NB4 (cell line): ENCODE measurements at regions not wholly inside any gene's neighbourhood (a gene's known extent, or its start where the extent isn't known, plus 50 kb on each side); places are given as distances from the start of the nearest gene placed in this dataset.
"Not testable (repeated sequence)": the region's sequence is repeated elsewhere in the genome, so short reads cannot be mapped to it uniquely, and the experiment has no call there.

ENCODE experiments used
- DNase-seq: peaks from one replicate; pipeline ENCODE4 v3.0.0; 2010; ENCODE audit warnings: low read depth
- H3K4me3 ChIP-seq: one replicate; pipeline ENCODE4 v1.5.1; 2011; ENCODE audit warnings: mild to moderate bottlenecking, low read depth, low read length, moderate library complexity
- CTCF ChIP-seq: IDR thresholded peaks from one replicate; pipeline ENCODE4 v1.5.1; 2012; ENCODE audit warnings: low read depth, low read length
- MAX ChIP-seq: IDR thresholded peaks from 2 replicates; pipeline ENCODE4 v1.6.1; 2011; ENCODE audit warnings: low read depth, low read length
- MYC ChIP-seq: IDR thresholded peaks from 2 replicates; pipeline ENCODE4 v1.6.1; 2011; ENCODE audit warnings: low read depth, low read length
- POLR2A ChIP-seq: IDR thresholded peaks from 2 replicates; pipeline ENCODE4 v1.6.1; 2011; ENCODE audit warnings: mild to moderate bottlenecking; ENCODE audit not compliant: insufficient read length; ENCODE audit errors: extremely low read depth

GRCh38 chr7:153772966-153773365 lies 279.2 kb upstream of the DPP6 start:
- TF ChIP-seq MAX (no peak), POLR2A (no peak), CTCF (no peak), MYC (no peak)
- DNase-seq = no peak
- H3K4me3 ChIP-seq = no peak overlapping the region

- DNase-seq, H3K4me3 ChIP-seq: not testable (repeated sequence)
These were observed 275.3 kb upstream of the DPP6 start for GRCh38 chr7:153776940-153777339.

- H3K4me3 ChIP-seq = not testable (repeated sequence)
- peak; percentile 9 for DNase-seq
These were observed 254.8 kb upstream of the DPP6 start for GRCh38 chr7:153797363-153797762.

GRCh38 chr7:153808117-153808516 lies 244.1 kb upstream of the DPP6 start:
- no peak for DNase-seq
- no peak overlapping the region for H3K4me3 ChIP-seq
- no peak for TF ChIP-seq CTCF
- TF ChIP-seq MYC = no peak
- no peak for TF ChIP-seq POLR2A
- no peak for TF ChIP-seq MAX

GRCh38 chr7:153829525-153829924 lies 222.7 kb upstream of the DPP6 start:
- no peak for DNase-seq
- TF ChIP-seq POLR2A (no peak), CTCF (no peak), MAX (no peak), MYC (no peak)
- no peak overlapping the region for H3K4me3 ChIP-seq

GRCh38 chr7:153832160-153832559 lies 220.0 kb upstream of the DPP6 start:
- DNase-seq = peak; percentile 31
- no peak for TF ChIP-seq MAX
- TF ChIP-seq CTCF = peak; percentile 41
- no peak for TF ChIP-seq POLR2A
- TF ChIP-seq MYC = no peak
- H3K4me3 ChIP-seq = no peak overlapping the region

- TF ChIP-seq MYC (no peak), POLR2A (no peak), MAX (no peak), CTCF (no peak)
- peak; percentile 15 for DNase-seq
- H3K4me3 ChIP-seq = no peak overlapping the region
These were observed 217.1 kb upstream of the DPP6 start for GRCh38 chr7:153835103-153835502.
